Adrenal gland (tissue), 5 donors: ENCODE measurements at regions not wholly inside any gene's neighbourhood (a gene's known extent, or its start where the extent isn't known, plus 50 kb on each side); places are given as distances from the start of the nearest gene placed in this dataset.

Experiments used
- CTCF ChIP-seq, 6 experiments: fragments of 450-650 bp in 4 of 6; fragments of 200-600 bp in 2 of 6; sonication (generic) in 1 of 6; IDR thresholded peaks; 1 replicate in 5 of 6; 2 replicates in 1 of 6; pipeline versions ENCODE4 v1.5.1 to v1.8.0; 2016 to 2021; ENCODE audit warnings: antibody characterized with exemption in 6 of 6, mild to moderate bottlenecking in 2 of 6, moderate library complexity in 1 of 6
- POLR2A ChIP-seq, 2 donors: fragments of 450-650 bp; IDR thresholded peaks; one replicate each; pipeline ENCODE4 v1.6.1; 2017; ENCODE audit warnings: antibody characterized with exemption in 2 of 2, mild to moderate bottlenecking in 2 of 2, moderate library complexity in 1 of 2
- donor health status: DM: no; HTN: no; CAD: no.

GRCh38 chr4:131427000-131427399 lies 1722.1 kb upstream of the PCDH10 start:
- no peak for TF ChIP-seq POLR2A (IDR thresholded peaks at IDR 0.05)
- no peak for TF ChIP-seq CTCF (IDR thresholded peaks at IDR 0.05)
